ENCODE measurements at regions not wholly inside any gene's neighbourhood (a gene's known extent, or its start where the extent isn't known, plus 50 kb on each side); places are given as distances from the start of the nearest gene placed in this dataset.

DNA sequence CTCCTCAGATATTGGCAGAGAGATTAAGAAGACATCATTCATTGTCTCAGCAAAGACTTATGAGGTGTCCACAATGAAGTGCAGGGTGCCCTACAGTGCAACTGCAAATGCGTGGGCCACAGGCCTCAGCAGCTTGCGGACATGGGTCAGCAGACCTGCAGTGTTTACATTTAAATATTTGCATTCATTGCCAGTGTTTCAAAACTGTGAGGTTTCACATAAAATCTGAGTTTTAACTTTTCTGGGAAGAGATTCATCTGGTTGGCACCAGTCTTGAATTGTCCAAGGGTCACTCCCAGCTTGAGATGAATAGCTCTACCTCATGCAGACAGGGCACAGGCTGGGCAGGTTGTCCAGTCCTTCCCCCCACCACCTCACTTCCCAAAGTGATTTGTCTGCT is 286.8 kb upstream of the DUSP10 start:
- no peak overlapping the region for H2AFZ ChIP-seq (ENCODE audit: low read length)
- DNase-seq (no peak), ATAC-seq (no peak)
- TF ChIP-seq EZH2 (IDR thresholded peaks at IDR 0.05; ENCODE audit: low read length, unreplicated experiment) (no peak), EZH2phosphoT487 (IDR thresholded peaks at IDR 0.05; ENCODE audit: borderline replicate concordance, low read length) (no peak)
- TF ChIP-seq, protein P1, sequence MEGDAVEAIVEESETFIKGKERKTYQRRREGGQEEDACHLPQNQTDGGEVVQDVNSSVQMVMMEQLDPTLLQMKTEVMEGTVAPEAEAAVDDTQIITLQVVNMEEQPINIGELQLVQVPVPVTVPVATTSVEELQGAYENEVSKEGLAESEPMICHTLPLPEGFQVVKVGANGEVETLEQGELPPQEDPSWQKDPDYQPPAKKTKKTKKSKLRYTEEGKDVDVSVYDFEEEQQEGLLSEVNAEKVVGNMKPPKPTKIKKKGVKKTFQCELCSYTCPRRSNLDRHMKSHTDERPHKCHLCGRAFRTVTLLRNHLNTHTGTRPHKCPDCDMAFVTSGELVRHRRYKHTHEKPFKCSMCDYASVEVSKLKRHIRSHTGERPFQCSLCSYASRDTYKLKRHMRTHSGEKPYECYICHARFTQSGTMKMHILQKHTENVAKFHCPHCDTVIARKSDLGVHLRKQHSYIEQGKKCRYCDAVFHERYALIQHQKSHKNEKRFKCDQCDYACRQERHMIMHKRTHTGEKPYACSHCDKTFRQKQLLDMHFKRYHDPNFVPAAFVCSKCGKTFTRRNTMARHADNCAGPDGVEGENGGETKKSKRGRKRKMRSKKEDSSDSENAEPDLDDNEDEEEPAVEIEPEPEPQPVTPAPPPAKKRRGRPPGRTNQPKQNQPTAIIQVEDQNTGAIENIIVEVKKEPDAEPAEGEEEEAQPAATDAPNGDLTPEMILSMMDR (conservative IDR thresholded peaks at IDR 0.05; ENCODE audit: low read depth, low read length) = no peak
- no peaks in the 10 kb centered on the region for H3K79me2 ChIP-seq (ENCODE audit: low read length)
- 0 out of 2 replicates have a peak, but pooled peaks cover 6% of the 10 kb centered on the region for H3K27me3 ChIP-seq (ENCODE audit: low read length)
- H3K27ac ChIP-seq (ENCODE audit: low read length) = no peak overlapping the region
- no peaks in the 10 kb centered on the region for H3K9me3 ChIP-seq (ENCODE audit: low read length)
- H3K36me3 ChIP-seq (ENCODE audit: low read depth, low read length) = no peaks in the 10 kb centered on the region
- H3K4me2 ChIP-seq (ENCODE audit: low read length) = no peak overlapping the region
- H4K20me1 ChIP-seq (ENCODE audit: low read length) = no peaks in the 10 kb centered on the region
- no peaks in the 10 kb centered on the region for H3F3A ChIP-seq (ENCODE audit: low read length, unreplicated experiment)
- no peaks in the 10 kb centered on the region; the same call in 1 of the 2 replicates for H3K9me2 ChIP-seq (replicated peaks; ENCODE audit: low read length)
- ChIA-PET CTCF (no interaction called here), POLR2A (ENCODE audit: unreplicated experiment) (no interaction called here)
- no TSS peak for BruUV-seq (replicated peaks)
- intact Hi-C loops (cut with micrococcal nuclease) = no loop called here
- no peak overlapping the region for H3K4me3 ChIP-seq (ENCODE audit: low read length)
- no peaks in the 10 kb centered on the region for H3K4me1 ChIP-seq (ENCODE audit: insufficient read depth, low read length)
- no peak overlapping the region for H3K9ac ChIP-seq (ENCODE audit: low read length)

DNA sequence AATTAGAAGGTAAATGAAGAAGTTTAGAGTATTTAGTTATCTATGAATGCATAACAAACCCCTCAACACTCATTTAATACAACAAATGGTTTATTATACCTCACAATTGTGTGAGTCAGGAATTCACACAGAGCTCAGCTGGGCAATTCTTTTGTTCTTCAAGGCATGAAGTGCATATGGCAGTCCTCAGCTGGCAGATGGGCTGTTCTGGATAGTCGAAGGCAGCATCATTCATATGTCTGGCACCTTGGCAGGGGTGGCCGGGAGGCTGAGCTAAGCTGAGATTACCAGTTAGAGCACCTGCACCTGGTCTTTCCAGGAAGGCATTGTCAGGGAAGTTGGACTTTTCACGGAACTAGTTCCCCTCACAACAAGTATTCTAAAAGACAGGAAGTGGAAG is 286.2 kb upstream of the DUSP10 start:
- Histone ChIP-seq H3K4me2 (ENCODE audit: low read length) (no peak overlapping the region), H3K9me2 (replicated peaks; ENCODE audit: low read length) (no peaks in the 10 kb centered on the region; the same call in 1 of the 2 replicates), H4K20me1 (ENCODE audit: low read length) (no peaks in the 10 kb centered on the region), H3K36me3 (ENCODE audit: low read depth, low read length) (no peaks in the 10 kb centered on the region), H3K79me2 (ENCODE audit: low read length) (no peaks in the 10 kb centered on the region), H3K9ac (ENCODE audit: low read length) (no peak overlapping the region), H3K9me3 (ENCODE audit: low read length) (no peaks in the 10 kb centered on the region), H3K27me3 (ENCODE audit: low read length) (0 out of 2 replicates have a peak, but pooled peaks cover 6% of the 10 kb centered on the region), H3K27ac (ENCODE audit: low read length) (no peak overlapping the region), H2AFZ (ENCODE audit: low read length) (no peak overlapping the region), H3K4me3 (ENCODE audit: low read length) (no peak overlapping the region), H3F3A (ENCODE audit: low read length, unreplicated experiment) (no peaks in the 10 kb centered on the region), H3K4me1 (ENCODE audit: insufficient read depth, low read length) (no peaks in the 10 kb centered on the region)
- intact Hi-C loops (cut with micrococcal nuclease) = no loop called here
- BruUV-seq (replicated peaks) = no TSS peak
- DNase-seq (no peak), ATAC-seq (no peak)
- CTCF ChIA-PET = no interaction called here
- POLR2A ChIA-PET (ENCODE audit: unreplicated experiment) = no interaction called here
- TF ChIP-seq EZH2 (IDR thresholded peaks at IDR 0.05; ENCODE audit: low read length, unreplicated experiment) = no peak
- TF ChIP-seq, protein P1 (conservative IDR thresholded peaks at IDR 0.05; ENCODE audit: low read depth, low read length) = no peak
- no peak for TF ChIP-seq EZH2phosphoT487 (IDR thresholded peaks at IDR 0.05; ENCODE audit: borderline replicate concordance, low read length)

DNA sequence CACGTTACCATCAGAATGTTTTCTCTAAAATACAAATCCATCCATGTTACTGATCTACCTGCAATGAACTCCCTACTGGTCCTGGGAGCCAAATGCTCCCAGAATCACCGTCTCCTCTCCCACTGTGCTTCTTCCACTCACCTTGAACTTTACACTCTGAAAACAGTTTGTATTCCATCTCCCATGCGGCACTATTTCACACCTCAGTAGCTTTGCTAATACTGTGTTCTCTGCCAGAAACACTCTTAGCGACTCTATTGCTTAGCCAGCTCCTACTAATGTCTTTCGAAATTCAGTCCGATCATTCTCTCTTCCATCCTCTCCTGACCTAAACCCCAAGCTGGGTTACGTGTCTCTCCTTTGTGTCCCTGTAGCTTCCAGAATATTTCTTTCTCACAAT is 284.4 kb upstream of the DUSP10 start:
- TF ChIP-seq, protein P1 (conservative IDR thresholded peaks at IDR 0.05; ENCODE audit: low read depth, low read length) = no peak
- no peak for TF ChIP-seq EZH2phosphoT487 (IDR thresholded peaks at IDR 0.05; ENCODE audit: borderline replicate concordance, low read length)
- no peak for TF ChIP-seq EZH2 (IDR thresholded peaks at IDR 0.05; ENCODE audit: low read length, unreplicated experiment)
- Histone ChIP-seq H4K20me1 (ENCODE audit: low read length) (no peaks in the 10 kb centered on the region), H3F3A (ENCODE audit: low read length, unreplicated experiment) (no peaks in the 10 kb centered on the region), H3K79me2 (ENCODE audit: low read length) (no peaks in the 10 kb centered on the region), H2AFZ (ENCODE audit: low read length) (no peak overlapping the region), H3K27ac (ENCODE audit: low read length) (no peak overlapping the region), H3K9me2 (replicated peaks; ENCODE audit: low read length) (no peaks in the 10 kb centered on the region; the same call in 1 of the 2 replicates), H3K27me3 (ENCODE audit: low read length) (0 out of 2 replicates have a peak, but pooled peaks cover 6% of the 10 kb centered on the region), H3K36me3 (ENCODE audit: low read depth, low read length) (no peaks in the 10 kb centered on the region), H3K9me3 (ENCODE audit: low read length) (no peaks in the 10 kb centered on the region), H3K4me1 (ENCODE audit: insufficient read depth, low read length) (no peaks in the 10 kb centered on the region), H3K4me3 (ENCODE audit: low read length) (no peak overlapping the region), H3K4me2 (ENCODE audit: low read length) (no peak overlapping the region), H3K9ac (ENCODE audit: low read length) (no peak overlapping the region)
- intact Hi-C loops (cut with micrococcal nuclease) = no loop called here
- no peak for ATAC-seq
- no peak for DNase-seq
- POLR2A ChIA-PET (ENCODE audit: unreplicated experiment) = no interaction called here
- BruUV-seq (replicated peaks) = no TSS peak
- CTCF ChIA-PET = no interaction called here

Measured in PC-3 (cell line).